Neural progenitor cell (in vitro differentiated cells): ENCODE measurements at regions not wholly inside any gene's neighbourhood (a gene's known extent, or its start where the extent isn't known, plus 50 kb on each side); places are given as distances from the start of the nearest gene placed in this dataset.

Experiments
- DNase-seq: peaks from one replicate; pipeline ENCODE4 v3.0.0-alpha.2; 2016; ENCODE audit warnings: low spot score
- H2AFZ ChIP-seq: fragments of 200-600 bp; sonication (generic); replicated peaks from 2 replicates; pipeline ENCODE4 v1.6.1; 2016; ENCODE audit warnings: antibody characterized with exemption
- H3F3A ChIP-seq: fragments of 200-600 bp; sonication (generic); 2 replicates; pipeline ENCODE4 v1.6.1; 2016; ENCODE audit warnings: antibody characterized with exemption, low read depth
- H3K27ac ChIP-seq: fragments of 200-600 bp; sonication (generic); 2 replicates; pipeline ENCODE4 v1.5.1; 2016; ENCODE audit warnings: mild to moderate bottlenecking
- H3K27me3 ChIP-seq: fragments of 200-600 bp; sonication (generic); 2 replicates; pipeline ENCODE4 v1.6.1; 2016; ENCODE audit warnings: mild to moderate bottlenecking, moderate library complexity
- H3K36me3 ChIP-seq: fragments of 200-600 bp; sonication (generic); 2 replicates; pipeline ENCODE4 v1.5.1; 2016
- H3K4me1 ChIP-seq: fragments of 200-600 bp; sonication (generic); 2 replicates; pipeline ENCODE4 v1.6.1; 2016; ENCODE audit warnings: mixed run types
- H3K4me2 ChIP-seq: fragments of 200-600 bp; sonication (generic); 2 replicates; pipeline ENCODE4 v1.6.1; 2016
- H3K4me3 ChIP-seq: fragments of 200-600 bp; sonication (generic); 2 replicates; pipeline ENCODE4 v1.5.1; 2016
- H3K79me2 ChIP-seq: fragments of 200-600 bp; sonication (generic); 2 replicates; pipeline ENCODE4 v1.6.1; 2016; ENCODE audit warnings: low read depth
- H3K9ac ChIP-seq: fragments of 200-600 bp; sonication (generic); 2 replicates; pipeline ENCODE4 v1.6.1; 2016
- H3K9me3 ChIP-seq: fragments of 200-600 bp; sonication (generic); 2 replicates; pipeline ENCODE4 v1.5.1; 2016; ENCODE audit warnings: low read depth
- H4K20me1 ChIP-seq: fragments of 200-600 bp; sonication (generic); 2 replicates; pipeline ENCODE4 v1.6.1; 2016; ENCODE audit warnings: low read depth
- H3K27ac Mint-ChIP-seq: 3 replicates; pipeline ENCODE4 v1.8.0; 2021; ENCODE audit warnings: mixed read lengths
- H3K27me3 Mint-ChIP-seq: 2 replicates; pipeline ENCODE4 v1.8.0; 2022; ENCODE audit warnings: low read depth, mild to moderate bottlenecking, inconsistent platforms, moderate library complexity, mixed read lengths; ENCODE audit not compliant: insufficient read depth
- H3K36me3 Mint-ChIP-seq: 3 replicates; pipeline ENCODE4 v1.8.0; 2021; ENCODE audit warnings: mixed read lengths
- H3K4me1 Mint-ChIP-seq: 3 replicates; pipeline ENCODE4 v1.8.0; 2021; ENCODE audit warnings: mixed read lengths
- H3K4me3 Mint-ChIP-seq: 3 replicates; pipeline ENCODE4 v1.8.0; 2021; ENCODE audit warnings: mild to moderate bottlenecking, moderate library complexity, mixed read lengths
- H3K9me3 Mint-ChIP-seq: 3 replicates; pipeline ENCODE4 v1.8.0; 2020; ENCODE audit warnings: mixed read lengths
- CTCF ChIP-seq: fragments of 200-600 bp; sonication (generic); IDR thresholded peaks from 2 replicates; pipeline ENCODE4 v1.5.1; 2017; ENCODE audit warnings: antibody characterized with exemption, mild to moderate bottlenecking
- EZH2 ChIP-seq: fragments of 200-600 bp; sonication (generic); IDR thresholded peaks from 2 replicates; pipeline ENCODE4 v1.6.1; 2017; ENCODE audit warnings: antibody characterized with exemption, mild to moderate bottlenecking, moderate library complexity
- EZH2phosphoT487 ChIP-seq: fragments of 200-600 bp; sonication (generic); IDR thresholded peaks from 2 replicates; pipeline ENCODE4 v1.6.1; 2017; ENCODE audit warnings: antibody characterized with exemption

DNA sequence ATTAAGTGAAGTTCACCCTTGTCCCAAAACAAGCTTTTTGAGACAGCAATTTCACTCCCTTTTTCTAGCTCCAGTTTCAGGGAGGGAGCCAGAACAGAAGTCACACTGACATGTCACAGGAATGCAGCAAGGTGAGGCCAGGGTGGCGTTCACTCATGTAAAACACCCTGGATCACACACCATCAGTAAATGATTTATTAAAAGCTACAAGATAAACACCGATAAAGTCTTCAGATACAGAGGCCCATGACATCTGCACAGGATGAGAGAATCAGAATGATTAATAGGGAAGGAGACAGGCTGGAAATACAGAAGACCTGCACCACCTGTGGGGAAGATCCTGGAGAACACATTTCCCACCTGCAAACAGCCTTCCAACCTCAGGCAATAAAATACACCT, 77.5 kb upstream of the DYNLRB2 start:
- Histone ChIP-seq H3F3A (no peaks in the 10 kb centered on the region), H3K4me3 (no peak overlapping the region), H3K4me1 (peaks cover 10% of the 10 kb centered on the region), H3K4me2 (no peak overlapping the region), H2AFZ (no peak overlapping the region), H3K27me3 (no peaks in the 10 kb centered on the region), H3K79me2 (no peaks in the 10 kb centered on the region), H3K27ac (no peak overlapping the region), H4K20me1 (no peaks in the 10 kb centered on the region), H3K9me3 (no peaks in the 10 kb centered on the region), H3K9ac (no peak overlapping the region), H3K36me3 (no peaks in the 10 kb centered on the region)
- H3K4me3 Mint-ChIP-seq: no peak overlapping the region
- H3K9me3 Mint-ChIP-seq: no peaks in the 10 kb centered on the region
- TF ChIP-seq EZH2phosphoT487 (no peak), CTCF (no peak)
- DNase-seq: no peak
- H3K4me1 Mint-ChIP-seq: peaks cover 20% of the 10 kb centered on the region
- no peak overlapping the region for H3K27ac Mint-ChIP-seq
- H3K36me3 Mint-ChIP-seq: no peaks in the 10 kb centered on the region
- no peaks in the 10 kb centered on the region for H3K27me3 Mint-ChIP-seq

DNA sequence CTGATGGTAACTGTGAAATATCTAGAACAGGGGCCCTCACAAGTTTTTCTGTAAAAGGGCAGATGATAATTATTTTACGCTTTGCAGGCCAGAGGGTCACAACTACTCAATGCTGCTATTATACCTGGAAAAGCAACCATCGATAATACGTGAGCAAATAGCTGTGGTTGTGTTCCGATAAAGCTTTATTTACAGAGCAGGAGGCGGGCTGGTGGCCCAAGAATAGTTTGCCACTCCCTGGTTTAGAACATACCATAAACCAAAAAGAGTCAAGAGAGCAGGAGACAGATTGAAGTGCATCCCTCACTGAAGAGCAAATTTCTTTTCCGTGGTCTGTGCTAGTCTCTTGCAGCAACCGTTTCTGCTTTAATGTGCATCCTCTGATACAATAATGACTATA, 77.9 kb upstream of the DYNLRB2 start:
- no peaks in the 10 kb centered on the region for H3K79me2 ChIP-seq
- no peak overlapping the region for H3K4me3 ChIP-seq
- no peak overlapping the region for H3K4me2 ChIP-seq
- no peak for TF ChIP-seq EZH2phosphoT487
- TF ChIP-seq CTCF: no peak
- no peak for TF ChIP-seq EZH2
- H3K9ac ChIP-seq: no peak overlapping the region
- H3K27ac ChIP-seq: no peak overlapping the region
- H4K20me1 ChIP-seq: no peaks in the 10 kb centered on the region
- no peak overlapping the region for H3K4me3 Mint-ChIP-seq
- no peak for DNase-seq
- no peaks in the 10 kb centered on the region for H3K9me3 ChIP-seq
- no peaks in the 10 kb centered on the region for H3K9me3 Mint-ChIP-seq
- H3K4me1 Mint-ChIP-seq: peaks cover 20% of the 10 kb centered on the region
- H2AFZ ChIP-seq: no peak overlapping the region
- no peaks in the 10 kb centered on the region for H3K27me3 ChIP-seq
- H3K27me3 Mint-ChIP-seq: no peaks in the 10 kb centered on the region
- no peak overlapping the region for H3K27ac Mint-ChIP-seq
- H3F3A ChIP-seq: no peaks in the 10 kb centered on the region
- H3K36me3 Mint-ChIP-seq: no peaks in the 10 kb centered on the region
- H3K4me1 ChIP-seq: peaks cover 10% of the 10 kb centered on the region
- no peaks in the 10 kb centered on the region for H3K36me3 ChIP-seq

DNA sequence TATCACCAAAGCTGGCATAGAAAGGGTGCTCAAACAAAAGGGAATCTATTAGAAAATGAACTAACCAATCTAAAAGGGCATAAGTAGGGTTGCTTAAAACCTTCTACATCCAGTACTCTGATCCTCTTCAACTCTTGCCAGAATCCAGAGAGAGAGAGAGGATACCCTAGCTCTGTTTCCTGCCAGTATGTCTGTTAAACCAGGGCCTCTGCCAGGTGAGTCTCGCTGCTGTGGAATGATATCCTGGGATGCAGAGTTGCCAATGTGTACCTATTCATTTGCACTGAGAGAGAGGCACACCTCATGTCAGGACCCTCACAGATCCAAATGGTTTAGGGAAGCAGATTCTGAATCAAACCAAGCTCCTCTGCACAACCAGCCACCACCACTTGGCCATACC, 79.8 kb upstream of the DYNLRB2 start:
- Histone ChIP-seq H3K9ac (no peak overlapping the region), H3F3A (no peaks in the 10 kb centered on the region), H3K4me2 (no peak overlapping the region), H3K9me3 (no peaks in the 10 kb centered on the region), H3K79me2 (no peaks in the 10 kb centered on the region), H3K4me1 (peaks cover 6% of the 10 kb centered on the region), H3K4me3 (no peak overlapping the region), H4K20me1 (no peaks in the 10 kb centered on the region), H3K27ac (no peak overlapping the region), H3K36me3 (no peaks in the 10 kb centered on the region), H2AFZ (no peak overlapping the region), H3K27me3 (no peaks in the 10 kb centered on the region)
- DNase-seq: no peak
- H3K4me3 Mint-ChIP-seq: no peak overlapping the region
- no peaks in the 10 kb centered on the region for H3K9me3 Mint-ChIP-seq
- no peaks in the 10 kb centered on the region for H3K36me3 Mint-ChIP-seq
- peaks cover 18% of the 10 kb centered on the region for H3K4me1 Mint-ChIP-seq
- no peak for TF ChIP-seq EZH2
- no peak for TF ChIP-seq CTCF
- no peak for TF ChIP-seq EZH2phosphoT487
- H3K27me3 Mint-ChIP-seq: no peaks in the 10 kb centered on the region
- no peak overlapping the region for H3K27ac Mint-ChIP-seq

DNA sequence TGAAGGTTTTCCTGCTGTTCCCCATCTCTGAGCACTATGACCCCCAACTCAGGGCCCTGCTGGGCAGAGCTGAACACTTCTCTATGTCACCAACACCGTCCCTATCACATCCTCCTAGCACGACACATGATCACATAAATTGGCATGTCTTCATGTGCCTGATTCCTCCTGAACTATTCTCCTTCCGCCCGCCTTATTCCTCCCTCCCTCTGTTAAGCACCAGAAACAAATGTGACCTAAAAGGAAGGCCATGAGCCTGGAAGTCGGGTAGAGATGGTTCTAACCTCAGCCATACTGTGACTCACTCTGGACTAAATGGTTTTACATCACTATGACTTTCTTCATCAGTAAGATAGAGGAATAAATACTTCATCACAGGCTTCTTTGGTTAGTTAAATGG, 80.8 kb upstream of the DYNLRB2 start:
- Mint-ChIP-seq H3K27ac (no peak overlapping the region), H3K9me3 (no peaks in the 10 kb centered on the region), H3K4me3 (no peak overlapping the region), H3K36me3 (no peaks in the 10 kb centered on the region), H3K4me1 (peaks cover 16% of the 10 kb centered on the region), H3K27me3 (no peaks in the 10 kb centered on the region)
- no peak overlapping the region for H3K27ac ChIP-seq
- H3K9ac ChIP-seq: no peak overlapping the region
- peaks cover 4% of the 10 kb centered on the region for H3K4me1 ChIP-seq
- no peak overlapping the region for H3K4me3 ChIP-seq
- TF ChIP-seq EZH2phosphoT487 (no peak), CTCF (no peak), EZH2 (no peak)
- H3K4me2 ChIP-seq: no peak overlapping the region
- DNase-seq: no peak
- no peaks in the 10 kb centered on the region for H3K27me3 ChIP-seq
- H3K79me2 ChIP-seq: no peaks in the 10 kb centered on the region
- H3K9me3 ChIP-seq: no peaks in the 10 kb centered on the region
- no peaks in the 10 kb centered on the region for H3F3A ChIP-seq
- H4K20me1 ChIP-seq: no peaks in the 10 kb centered on the region
- H2AFZ ChIP-seq: no peak overlapping the region
- no peaks in the 10 kb centered on the region for H3K36me3 ChIP-seq
